HEK293 (cell line): ENCODE measurements at regions not wholly inside any gene's neighbourhood (a gene's known extent, or its start where the extent isn't known, plus 50 kb on each side); places are given as distances from the start of the nearest gene placed in this dataset.

Experiments used
- CTCF ChIA-PET: fragments of 350-600 bp; formaldehyde crosslinking; extraction: SDS; loops from one replicate; lab custom pipeline; 2021; ENCODE audit warnings: antibody characterized with exemption; lab: Yijun Ruan, JAX
- POLR2A ChIA-PET: fragments of 300-600 bp; formaldehyde crosslinking; extraction: SDS; loops from one replicate; lab custom pipeline; 2020; ENCODE audit warnings: antibody characterized with exemption, inconsistent platforms; lab: Yijun Ruan, JAX
- H3K27ac ChIP-seq: fragments of 200-500 bp; sonication (Bioruptor generic); 2 replicates; pipeline ENCODE4 v1.5.1; 2014; ENCODE audit warnings: low read depth, low read length, control low read depth, inconsistent platforms; ENCODE audit errors: extremely low read depth
- H3K36me3 ChIP-seq, 2 experiments: fragments of 200-500 bp in 1 of 2; sonication (Bioruptor generic) in 1 of 2; 1 replicate in 1 of 2; 2 replicates in 1 of 2; pipeline ENCODE4 v1.5.1; 2014 to 2017; ENCODE audit warnings: inconsistent platforms in 2 of 2, low read length in 2 of 2; ENCODE audit not compliant: control insufficient read depth in 2 of 2, insufficient read depth in 1 of 2
- H3K4me1 ChIP-seq: fragments of 200-500 bp; sonication (Bioruptor generic); 2 replicates; pipeline ENCODE4 v1.5.1; 2014; ENCODE audit warnings: mild to moderate bottlenecking, low read length, inconsistent platforms; ENCODE audit not compliant: control insufficient read depth, insufficient read depth
- H3K4me3 ChIP-seq: 2 replicates; pipeline ENCODE4 v1.5.1; 2011; ENCODE audit warnings: low read depth, mild to moderate bottlenecking, control low read depth, low read length, moderate library complexity
- H3K9me3 ChIP-seq: fragments of 200-500 bp; sonication (Bioruptor generic); 2 replicates; pipeline ENCODE4 v1.5.1; 2014; ENCODE audit warnings: low read depth, low read length, inconsistent platforms; ENCODE audit not compliant: control insufficient read depth, insufficient read depth
- FEZF1 ChIP-seq: fragments of 450-650 bp; formaldehyde crosslinking; IDR thresholded peaks from 2 replicates; pipeline ENCODE4 v1.5.1; 2016; ENCODE audit warnings: missing biosample characterization, missing genetic modification characterization
- GLIS1 ChIP-seq: fragments of 450-650 bp; formaldehyde crosslinking; IDR thresholded peaks from 2 replicates; pipeline ENCODE4 v1.5.1; 2016; ENCODE audit warnings: missing biosample characterization, missing genetic modification characterization
- HOXC10 ChIP-seq: sonication (generic); formaldehyde crosslinking; IDR thresholded peaks from 2 replicates; pipeline ENCODE4 v1.8.1; 2023; ENCODE audit warnings: mild to moderate bottlenecking, missing genetic modification reagents
- PRDM1 ChIP-seq: fragments of 450-650 bp; formaldehyde crosslinking; IDR thresholded peaks from 2 replicates; pipeline ENCODE4; 2016; ENCODE audit warnings: missing biosample characterization, missing genetic modification characterization
- REST ChIP-seq: fragments of 450-650 bp; formaldehyde crosslinking; IDR thresholded peaks from 2 replicates; pipeline ENCODE4 v1.5.1; 2016; ENCODE audit warnings: missing biosample characterization, missing genetic modification characterization
- SP2 ChIP-seq: fragments of 450-650 bp; formaldehyde crosslinking; IDR thresholded peaks from 2 replicates; pipeline ENCODE4 v1.5.1; 2016; ENCODE audit warnings: missing biosample characterization, missing genetic modification characterization
- SP3 ChIP-seq: fragments of 450-650 bp; formaldehyde crosslinking; IDR thresholded peaks from 2 replicates; pipeline ENCODE4 v1.5.1; 2016; ENCODE audit warnings: missing biosample characterization, missing genetic modification characterization
- ZBTB21 ChIP-seq: fragments of 450-650 bp; formaldehyde crosslinking; IDR thresholded peaks from 2 replicates; pipeline ENCODE4 v1.5.1; 2017; ENCODE audit warnings: missing biosample characterization, missing genetic modification characterization
- ZBTB48 ChIP-seq: fragments of 450-650 bp; formaldehyde crosslinking; IDR thresholded peaks from 2 replicates; pipeline ENCODE4 v1.5.1; 2016; ENCODE audit warnings: missing biosample characterization, missing genetic modification characterization
- ZNF112 ChIP-seq: fragments of 450-650 bp; formaldehyde crosslinking; IDR thresholded peaks from 2 replicates; pipeline ENCODE4 v1.5.0; 2017; ENCODE audit warnings: missing biosample characterization, missing genetic modification characterization
- ZNF140 ChIP-seq: fragments of 450-650 bp; formaldehyde crosslinking; IDR thresholded peaks from 2 replicates; pipeline ENCODE4 v1.5.1; 2016; ENCODE audit warnings: missing biosample characterization, missing genetic modification characterization
- ZNF148 ChIP-seq: fragments of 450-650 bp; formaldehyde crosslinking; IDR thresholded peaks from 2 replicates; pipeline ENCODE4 v1.5.0; 2017; ENCODE audit warnings: missing biosample characterization, missing genetic modification characterization, borderline replicate concordance
- ZNF26 ChIP-seq: fragments of 450-650 bp; formaldehyde crosslinking; IDR thresholded peaks from 2 replicates; pipeline ENCODE4 v1.5.1; 2016; ENCODE audit warnings: missing biosample characterization, missing genetic modification characterization
- ZNF274 ChIP-seq, 2 experiments: fragments of 200-500 bp in 1 of 2; fragments of 450-650 bp in 1 of 2; sonication (Bioruptor generic) in 1 of 2; formaldehyde crosslinking in 1 of 2; IDR thresholded peaks; 2 replicates each; pipeline versions ENCODE4 v1.5.1 to v1.6.1; 2014 to 2016; ENCODE audit warnings: borderline replicate concordance in 1 of 2, inconsistent platforms in 1 of 2, low read length in 1 of 2, missing biosample characterization in 1 of 2, missing genetic modification characterization in 1 of 2
- ZNF280C ChIP-seq: fragments of 450-650 bp; formaldehyde crosslinking; IDR thresholded peaks from 2 replicates; pipeline ENCODE4 v1.5.1; 2016; ENCODE audit warnings: missing biosample characterization, missing genetic modification characterization
- ZNF335 ChIP-seq: fragments of 450-650 bp; formaldehyde crosslinking; conservative IDR thresholded peaks from 2 replicates; pipeline ENCODE4 v1.5.1; 2016; ENCODE audit warnings: missing biosample characterization, missing genetic modification characterization
- ZNF513 ChIP-seq: fragments of 450-650 bp; IDR thresholded peaks from 2 replicates; pipeline ENCODE4 v1.5.1; 2018; ENCODE audit warnings: missing biosample characterization, missing genetic modification characterization
- ZNF530 ChIP-seq: fragments of 450-650 bp; formaldehyde crosslinking; IDR thresholded peaks from 2 replicates; pipeline ENCODE4 v1.5.1; 2016; ENCODE audit warnings: low read depth, missing biosample characterization, missing genetic modification characterization
- ZNF544 ChIP-seq: fragments of 450-650 bp; formaldehyde crosslinking; IDR thresholded peaks from 2 replicates; pipeline ENCODE4 v1.5.0; 2017; ENCODE audit warnings: missing biosample characterization, missing genetic modification characterization
- ZNF626 ChIP-seq: fragments of 450-650 bp; sonication (Bioruptor Pico); formaldehyde crosslinking; IDR thresholded peaks from 2 replicates; pipeline ENCODE4 v1.5.1; 2018; ENCODE audit warnings: missing biosample characterization, missing genetic modification characterization, inconsistent platforms
- ZNF654 ChIP-seq: fragments of 450-650 bp; formaldehyde crosslinking; IDR thresholded peaks from 2 replicates; pipeline ENCODE4 v1.5.1; 2016; ENCODE audit warnings: low read depth, missing biosample characterization, missing genetic modification characterization
- ZNF660 ChIP-seq: fragments of 450-650 bp; IDR thresholded peaks from 2 replicates; pipeline ENCODE4 v1.5.1; 2018; ENCODE audit warnings: missing biosample characterization, mild to moderate bottlenecking, missing genetic modification characterization
- ZSCAN5A ChIP-seq: fragments of 450-650 bp; formaldehyde crosslinking; IDR thresholded peaks from 2 replicates; pipeline ENCODE4 v1.5.1; 2016; ENCODE audit warnings: missing biosample characterization, missing genetic modification characterization
- ZXDB ChIP-seq: fragments of 450-650 bp; formaldehyde crosslinking; IDR thresholded peaks from 2 replicates; pipeline ENCODE4 v1.5.1; 2016; ENCODE audit warnings: missing biosample characterization, missing genetic modification characterization

- ChIA-PET CTCF (no interaction called here), POLR2A (no interaction called here)
- Histone ChIP-seq H3K4me3 (no peak overlapping the region), H3K9me3 (no peaks in the 10 kb centered on the region), H3K27ac (no peak overlapping the region), H3K36me3 (no peaks in the 10 kb centered on the region), H3K4me1 (no peaks in the 10 kb centered on the region)
- TF ChIP-seq SP3 (no peak), FEZF1 (tag by site-specific recombination) (no peak), HOXC10 (CRISPR knock-in tag) (no peak), ZXDB (tag by site-specific recombination) (no peak), ZNF148 (tag by site-specific recombination) (no peak), REST (no peak), SP2 (tag by site-specific recombination) (no peak), PRDM1 (tag by site-specific recombination) (no peak), ZNF660 (tag by site-specific recombination) (no peak), ZNF280C (tag by site-specific recombination) (no peak), ZNF654 (tag by site-specific recombination) (no peak), ZNF335 (tag by site-specific recombination) (no peak), ZBTB21 (tag by site-specific recombination) (no peak), ZNF140 (tag by site-specific recombination) (no peak)
Observed at GRCh38 chr3:124447845-124448244, 282.4 kb upstream of the UMPS start.

GRCh38 chr3:124448954-124449353 is 281.3 kb upstream of the UMPS start:
- ChIA-PET POLR2A (no interaction called here), CTCF (no interaction called here)
- no peaks in the 10 kb centered on the region for H3K36me3 ChIP-seq
- no peaks in the 10 kb centered on the region for H3K4me1 ChIP-seq
- no peak overlapping the region for H3K4me3 ChIP-seq
- H3K9me3 ChIP-seq, result no peaks in the 10 kb centered on the region
- H3K27ac ChIP-seq, result no peak overlapping the region
- TF ChIP-seq ZNF26 (tag by site-specific recombination) (no peak), GLIS1 (tag by site-specific recombination) (no peak), ZSCAN5A (tag by site-specific recombination) (no peak), ZNF112 (tag by site-specific recombination) (no peak), ZNF274 (IDR thresholded peaks at IDR 0.05; ENCODE audit: low read length) (no peak), ZNF274 (tag by site-specific recombination; IDR thresholded peaks at IDR 0.05; ENCODE audit: borderline replicate concordance) (no peak), ZNF626 (tag by site-specific recombination) (no peak), ZBTB48 (tag by site-specific recombination) (no peak), ZNF530 (no peak), ZNF544 (no peak), ZNF513 (no peak)
